HUDEP-2 (cell line): ENCODE measurements at regions not wholly inside any gene's neighbourhood (a gene's known extent, or its start where the extent isn't known, plus 50 kb on each side); places are given as distances from the start of the nearest gene placed in this dataset.

ENCODE experiments used
- DNase-seq, 76 experiments: peaks; one replicate each; lab custom pipeline; 2025; ENCODE audit not compliant: unreplicated experiment in 76 of 76; lab: John Stamatoyannopoulos, UW

GRCh38 chr5:61884252-61884855, 421.7 kb upstream of the KIF2A start:
- DNase-seq = no peak

- no peak for DNase-seq
These were observed 419.8 kb upstream of the KIF2A start for GRCh38 chr5:61886214-61886613.

GRCh38 chr5:61887271-61887670, 418.7 kb upstream of the KIF2A start:
- no peak for DNase-seq

GRCh38 chr5:61894046-61894445, 412.0 kb upstream of the KIF2A start:
- DNase-seq = no peak

GRCh38 chr5:61896811-61897210, 409.2 kb upstream of the KIF2A start:
- DNase-seq = no peak

- no peak for DNase-seq
These were observed 408.8 kb upstream of the KIF2A start for GRCh38 chr5:61897251-61897650.

GRCh38 chr5:61901997-61902396, 404.0 kb upstream of the KIF2A start:
- no peak for DNase-seq

- no peak for DNase-seq
These were observed 401.3 kb upstream of the KIF2A start for GRCh38 chr5:61904730-61905129.

GRCh38 chr5:61905613-61906012, 400.4 kb upstream of the KIF2A start:
- DNase-seq = no peak

- DNase-seq = no peak
These were observed 399.2 kb upstream of the KIF2A start for GRCh38 chr5:61906820-61907219.

GRCh38 chr5:61907995-61908394, 398.0 kb upstream of the KIF2A start:
- DNase-seq = no peak

GRCh38 chr5:61910771-61911170, 395.2 kb upstream of the KIF2A start:
- peak in 1 of 76 experiments; percentile 5 for DNase-seq

GRCh38 chr5:61912559-61912958, 393.4 kb upstream of the KIF2A start:
- DNase-seq = no peak

GRCh38 chr5:61915646-61916045, 390.4 kb upstream of the KIF2A start:
- DNase-seq = no peak

GRCh38 chr5:61916621-61917620, 389.1 kb upstream of the KIF2A start:
- DNase-seq = no peak

- DNase-seq = no peak
These were observed 387.4 kb upstream of the KIF2A start for GRCh38 chr5:61918611-61919010.

GRCh38 chr5:61919920-61920319, 386.1 kb upstream of the KIF2A start:
- DNase-seq = no peak

- DNase-seq = no peak
These were observed 381.8 kb upstream of the KIF2A start for GRCh38 chr5:61924251-61924650.

GRCh38 chr5:61926911-61927310, 379.1 kb upstream of the KIF2A start:
- DNase-seq = no peak

GRCh38 chr5:61931236-61931635, 374.8 kb upstream of the KIF2A start:
- DNase-seq = no peak

GRCh38 chr5:61933787-61934626, 372.0 kb upstream of the KIF2A start:
- DNase-seq = peak in 31 of 76 experiments; percentile 1 to 47 (median 9)
